HG03558 (cell line): ENCODE measurements at regions not wholly inside any gene's neighbourhood (a gene's known extent, or its start where the extent isn't known, plus 50 kb on each side); places are given as distances from the start of the nearest gene placed in this dataset.
"Not testable (repeated sequence)": the region's sequence is repeated elsewhere in the genome, so short reads cannot be mapped to it uniquely, and the experiment has no call there.

Source experiments
- ATAC-seq: cut with Tn5 transposase; IDR thresholded peaks from one replicate; pipeline ENCODE4 v1.9.1; 2021; ENCODE audit warnings: moderate number of reproducible peaks; ENCODE audit not compliant: unreplicated experiment; ENCODE audit errors: extremely low read depth

- ATAC-seq, result no peak
These were observed 746.1 kb upstream of the LRRTM1 start for GRCh38 chr2:81050580-81051095.

GRCh38 chr2:81043681-81044080 lies 739.1 kb upstream of the LRRTM1 start:
- no peak for ATAC-seq

DNA sequence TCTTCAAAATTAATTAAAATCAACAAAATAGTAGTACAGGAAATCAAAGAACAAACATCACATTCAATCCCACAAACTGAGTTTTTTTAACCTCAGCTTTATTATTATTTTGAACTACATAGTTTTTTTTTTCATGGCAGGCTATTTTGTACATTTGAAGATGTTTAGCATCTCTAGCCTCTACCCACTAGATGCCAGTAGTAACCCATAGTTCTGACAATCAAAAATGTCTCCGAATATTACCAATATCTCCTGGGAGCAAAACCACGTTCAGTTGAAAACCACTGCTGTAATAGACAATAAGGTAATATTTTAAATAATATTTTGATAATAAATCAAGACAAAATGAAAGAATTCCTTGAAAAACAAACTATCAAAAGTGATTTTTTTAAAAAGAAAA lies 702.6 kb upstream of the LRRTM1 start:
- no peak for ATAC-seq

DNA sequence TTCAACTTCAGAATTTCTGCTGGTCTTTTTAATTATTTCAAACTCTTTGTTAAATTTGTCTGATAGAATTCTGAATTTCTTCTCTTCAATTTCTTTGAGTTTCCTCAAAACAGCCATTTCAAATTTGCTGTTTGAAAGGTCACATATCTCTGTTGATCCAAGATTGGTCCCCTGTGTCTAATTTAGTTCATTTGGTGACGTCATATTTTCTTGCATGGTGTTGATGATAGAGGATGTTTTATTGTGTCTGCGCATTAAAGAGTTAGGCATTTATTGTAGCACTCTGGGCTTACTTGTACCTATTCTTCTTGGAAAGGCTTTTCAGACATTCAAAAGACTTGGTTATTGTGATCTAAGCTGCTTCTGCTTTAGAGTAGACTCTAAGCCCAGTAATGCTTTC lies 698.4 kb upstream of the LRRTM1 start:
- ATAC-seq, result no peak

GRCh38 chr2:80987466-80987865 lies 682.9 kb upstream of the LRRTM1 start:
- no peak for ATAC-seq

- no peak for ATAC-seq
These were observed 665.3 kb upstream of the LRRTM1 start for GRCh38 chr2:80969900-80970299.

DNA sequence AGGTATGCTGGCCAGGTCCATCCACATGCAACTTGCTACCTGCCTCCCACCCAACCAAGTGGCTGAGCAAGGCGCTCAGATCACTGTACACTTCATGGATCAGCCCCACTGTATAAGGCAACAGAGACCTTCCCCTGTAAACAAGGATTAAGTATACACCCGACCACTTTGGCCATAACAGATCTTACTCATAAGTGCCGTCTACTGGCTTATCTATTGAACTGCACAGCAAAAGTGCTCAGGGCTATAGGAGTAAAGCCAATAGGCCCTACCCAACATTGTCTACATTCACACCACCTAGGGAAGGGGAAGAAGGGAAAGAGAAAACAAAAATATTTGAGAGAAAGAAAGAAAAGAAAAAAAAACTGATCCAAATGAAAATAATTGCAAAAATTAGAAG lies 663.9 kb upstream of the LRRTM1 start:
- no peak for ATAC-seq

DNA sequence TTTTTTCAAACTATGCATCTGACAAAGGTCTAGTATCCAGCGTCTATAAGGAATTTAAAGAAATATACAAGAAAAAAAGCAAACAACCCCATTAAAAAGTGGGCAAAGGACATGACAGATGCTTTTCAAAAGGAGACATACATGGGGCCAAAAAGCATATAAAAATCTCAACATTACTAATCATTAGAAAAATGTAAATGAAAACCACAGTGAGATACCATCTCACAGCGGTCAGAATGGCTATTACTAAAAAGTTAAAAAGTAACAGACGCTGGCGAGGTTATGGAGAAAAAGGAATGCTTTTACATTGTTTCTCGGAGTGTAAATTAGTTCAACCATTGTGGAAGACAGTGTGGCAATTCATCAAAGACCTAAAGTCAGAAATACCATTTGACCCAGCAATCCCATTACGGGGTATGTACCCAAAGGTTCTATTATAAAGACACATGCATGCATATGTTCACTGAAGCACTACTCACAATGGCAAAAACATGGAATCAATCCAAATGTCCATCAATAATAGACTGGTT lies 643.1 kb upstream of the LRRTM1 start:
- ATAC-seq, result no peak

DNA sequence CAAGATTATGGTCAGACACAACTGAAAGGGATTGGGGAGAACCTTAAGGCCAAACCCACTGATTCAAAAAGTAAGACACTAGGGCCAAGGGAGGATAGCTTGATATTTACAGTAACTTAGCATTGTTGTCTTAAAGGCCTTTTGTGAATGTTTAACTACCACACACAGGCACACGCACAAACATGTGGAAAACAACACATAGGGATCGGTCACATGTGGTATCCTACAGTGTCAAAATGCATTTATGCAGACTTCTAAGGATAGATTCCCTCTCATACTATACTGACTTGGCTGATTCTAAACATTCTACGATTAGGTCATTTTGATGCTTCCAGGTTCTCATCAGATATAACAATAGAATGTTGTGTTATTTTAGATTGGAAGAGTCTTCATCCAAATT lies 638.9 kb upstream of the LRRTM1 start:
- ATAC-seq, result no peak

- ATAC-seq, result no peak
These were observed 638.2 kb upstream of the LRRTM1 start for GRCh38 chr2:80942766-80943165.

GRCh38 chr2:80938463-80938862 lies 633.9 kb upstream of the LRRTM1 start:
- ATAC-seq, result no peak

DNA sequence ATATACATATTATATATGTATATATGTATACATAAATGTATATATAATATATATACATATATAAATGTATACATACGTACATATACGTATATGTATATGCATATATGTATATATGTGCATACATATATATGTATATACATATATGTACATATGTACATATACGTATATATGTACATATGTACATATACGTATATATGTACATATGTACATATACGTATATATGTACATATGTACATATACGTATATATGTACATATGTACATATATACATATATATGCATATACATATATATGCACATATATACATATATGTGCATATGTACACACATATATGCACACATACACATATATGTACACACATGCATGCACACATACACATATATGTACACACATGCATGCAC lies 627.3 kb upstream of the LRRTM1 start:
- ATAC-seq, result not testable (repeated sequence)

- ATAC-seq, result no peak
These were observed 626.2 kb upstream of the LRRTM1 start for GRCh38 chr2:80930777-80931176.

DNA sequence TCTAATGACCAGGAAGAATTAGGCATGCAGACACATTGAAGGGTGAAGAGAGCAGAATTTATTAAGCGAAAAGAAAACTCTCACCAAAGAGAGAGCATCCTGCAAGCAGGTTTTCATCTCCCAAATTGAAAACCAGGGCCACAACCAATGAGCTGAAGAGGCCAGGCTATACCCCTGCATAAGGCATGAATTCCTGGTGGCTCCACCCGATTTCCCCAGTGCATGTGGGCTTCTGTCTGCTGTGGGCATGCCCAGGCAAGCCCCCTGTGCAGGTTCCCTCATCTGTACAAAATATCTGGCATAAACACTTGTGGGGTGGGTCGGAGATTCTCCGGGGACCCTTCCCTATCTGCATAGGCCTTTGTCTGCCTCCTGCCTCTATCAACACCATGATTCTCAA lies 621.6 kb upstream of the LRRTM1 start:
- ATAC-seq, result no peak

GRCh38 chr2:80896576-80896975 lies 592.0 kb upstream of the LRRTM1 start:
- ATAC-seq, result no peak

GRCh38 chr2:80894486-80894885 lies 589.9 kb upstream of the LRRTM1 start:
- ATAC-seq, result no peak

GRCh38 chr2:80893711-80894110 lies 589.2 kb upstream of the LRRTM1 start:
- no peak for ATAC-seq

DNA sequence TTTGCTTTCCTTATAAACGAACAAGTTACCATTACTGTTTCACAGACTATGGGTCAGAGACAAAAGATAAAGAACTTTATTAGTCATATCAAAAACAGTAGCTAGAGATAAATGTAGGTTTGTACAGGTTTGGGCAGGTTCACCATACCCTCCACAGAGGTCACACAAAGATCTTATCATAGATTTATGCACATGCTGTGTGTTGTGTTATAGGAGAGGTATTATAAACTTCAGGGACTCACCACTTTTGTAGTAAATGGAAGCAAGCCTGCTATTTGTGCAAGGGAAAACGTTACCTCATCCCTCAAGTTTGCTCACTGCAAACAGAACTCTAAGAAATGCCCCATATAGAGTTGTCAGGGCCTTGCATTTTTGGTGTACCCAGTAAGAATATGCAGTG lies 584.5 kb upstream of the LRRTM1 start:
- ATAC-seq, result no peak

- ATAC-seq, result no peak
These were observed 583.4 kb upstream of the LRRTM1 start for GRCh38 chr2:80887841-80888378.

DNA sequence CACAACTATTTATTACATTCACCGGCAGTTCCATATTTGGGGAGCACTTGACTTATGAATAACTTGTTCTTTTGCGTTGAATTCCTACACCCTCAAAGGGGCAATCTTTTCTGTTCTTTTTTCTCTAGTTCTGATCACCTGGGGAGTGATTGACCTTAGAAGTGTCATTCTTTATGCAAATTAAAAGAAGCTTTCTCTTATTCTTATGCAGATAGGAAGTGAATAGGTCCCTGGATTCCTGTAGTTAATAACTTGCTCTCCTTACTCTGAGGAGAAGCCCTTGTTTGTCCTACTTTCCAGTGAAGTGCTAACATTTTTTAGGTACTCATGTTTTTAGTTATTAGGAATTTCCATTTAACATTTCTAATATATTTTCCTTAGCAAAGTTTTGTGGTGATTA lies 569.8 kb upstream of the LRRTM1 start:
- no peak for ATAC-seq

GRCh38 chr2:80869858-80870438 lies 565.4 kb upstream of the LRRTM1 start:
- ATAC-seq, result no peak

GRCh38 chr2:80863147-80863714 lies 558.7 kb upstream of the LRRTM1 start:
- no peak for ATAC-seq
